ENCODE measurements at regions not wholly inside any gene's neighbourhood (a gene's known extent, or its start where the extent isn't known, plus 50 kb on each side); places are given as distances from the start of the nearest gene placed in this dataset.

DNA sequence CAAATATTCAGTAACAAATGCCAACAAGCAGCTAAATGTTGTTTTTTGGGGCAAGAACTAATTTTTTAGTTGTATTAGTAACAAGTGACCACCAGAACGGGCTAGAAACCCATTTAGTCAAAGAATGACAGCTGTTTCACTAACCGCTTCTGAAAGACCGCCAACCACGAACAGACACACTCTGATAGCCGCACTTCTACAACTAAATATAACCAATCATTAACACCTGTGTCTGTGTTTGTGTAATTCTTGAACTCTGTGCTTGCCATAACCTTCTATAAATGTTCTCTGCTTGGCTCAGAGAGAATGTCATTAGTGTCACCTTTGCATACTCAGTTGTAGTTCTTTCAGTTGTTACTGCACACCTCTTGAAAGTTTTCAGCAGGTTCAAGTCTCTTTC, 526.3 kb upstream of the LRRTM1 start:
- TF ChIP-seq POLR2A (IDR thresholded peaks at IDR 0.05) (no peak), POLR2AphosphoS5 (IDR thresholded peaks at IDR 0.05) (no peak)
- TF ChIP-seq, protein P1, sequence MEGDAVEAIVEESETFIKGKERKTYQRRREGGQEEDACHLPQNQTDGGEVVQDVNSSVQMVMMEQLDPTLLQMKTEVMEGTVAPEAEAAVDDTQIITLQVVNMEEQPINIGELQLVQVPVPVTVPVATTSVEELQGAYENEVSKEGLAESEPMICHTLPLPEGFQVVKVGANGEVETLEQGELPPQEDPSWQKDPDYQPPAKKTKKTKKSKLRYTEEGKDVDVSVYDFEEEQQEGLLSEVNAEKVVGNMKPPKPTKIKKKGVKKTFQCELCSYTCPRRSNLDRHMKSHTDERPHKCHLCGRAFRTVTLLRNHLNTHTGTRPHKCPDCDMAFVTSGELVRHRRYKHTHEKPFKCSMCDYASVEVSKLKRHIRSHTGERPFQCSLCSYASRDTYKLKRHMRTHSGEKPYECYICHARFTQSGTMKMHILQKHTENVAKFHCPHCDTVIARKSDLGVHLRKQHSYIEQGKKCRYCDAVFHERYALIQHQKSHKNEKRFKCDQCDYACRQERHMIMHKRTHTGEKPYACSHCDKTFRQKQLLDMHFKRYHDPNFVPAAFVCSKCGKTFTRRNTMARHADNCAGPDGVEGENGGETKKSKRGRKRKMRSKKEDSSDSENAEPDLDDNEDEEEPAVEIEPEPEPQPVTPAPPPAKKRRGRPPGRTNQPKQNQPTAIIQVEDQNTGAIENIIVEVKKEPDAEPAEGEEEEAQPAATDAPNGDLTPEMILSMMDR (IDR thresholded peaks at IDR 0.05) = no peak
- Histone ChIP-seq H3K4me3 (no peak overlapping the region), H3K4me1 (no peaks in the 10 kb centered on the region), H3K27ac (no peak overlapping the region), H3K36me3 (no peaks in the 10 kb centered on the region), H3K9me3 (no peaks in the 10 kb centered on the region), H3K27me3 (no peaks in the 10 kb centered on the region)
- no peak for DNase-seq (ENCODE audit: low spot score in 2 of 2)
- intact Hi-C loops (cut with DNase I; ENCODE audit: low total_unique reads) = no loop called here

DNA sequence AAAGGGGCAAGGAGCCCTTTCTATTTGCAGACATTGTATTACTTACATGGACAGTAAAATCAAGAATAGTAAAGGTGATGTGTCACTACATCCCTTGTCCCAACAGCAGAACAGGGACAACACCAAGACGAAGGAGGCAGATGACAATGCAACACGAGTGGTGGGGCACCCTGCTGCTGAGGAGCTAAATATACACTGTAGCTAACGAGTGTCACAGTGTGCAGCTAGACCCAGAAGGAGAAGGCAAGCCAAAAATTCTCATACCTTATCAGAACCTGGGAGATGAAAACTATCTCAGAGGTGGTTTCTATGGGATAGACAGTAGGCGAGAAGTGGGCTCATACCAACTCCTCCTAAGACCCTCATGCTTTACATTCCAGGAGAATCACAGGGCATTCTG, 518.4 kb upstream of the LRRTM1 start:
- TF ChIP-seq POLR2AphosphoS5 (IDR thresholded peaks at IDR 0.05) (no peak), POLR2A (IDR thresholded peaks at IDR 0.05) (no peak)
- TF ChIP-seq, protein P1 (IDR thresholded peaks at IDR 0.05) = no peak
- no peaks in the 10 kb centered on the region for H3K4me1 ChIP-seq
- DNase-seq (ENCODE audit: low spot score in 2 of 2) = no peak
- H3K36me3 ChIP-seq = no peaks in the 10 kb centered on the region
- H3K27ac ChIP-seq = no peak overlapping the region
- intact Hi-C loops (cut with DNase I; ENCODE audit: low total_unique reads) = no loop called here
- no peak overlapping the region for H3K4me3 ChIP-seq
- peaks cover 0 to 13% of the 10 kb centered on the region in 2 donors for H3K9me3 ChIP-seq
- H3K27me3 ChIP-seq = no peaks in the 10 kb centered on the region

DNA sequence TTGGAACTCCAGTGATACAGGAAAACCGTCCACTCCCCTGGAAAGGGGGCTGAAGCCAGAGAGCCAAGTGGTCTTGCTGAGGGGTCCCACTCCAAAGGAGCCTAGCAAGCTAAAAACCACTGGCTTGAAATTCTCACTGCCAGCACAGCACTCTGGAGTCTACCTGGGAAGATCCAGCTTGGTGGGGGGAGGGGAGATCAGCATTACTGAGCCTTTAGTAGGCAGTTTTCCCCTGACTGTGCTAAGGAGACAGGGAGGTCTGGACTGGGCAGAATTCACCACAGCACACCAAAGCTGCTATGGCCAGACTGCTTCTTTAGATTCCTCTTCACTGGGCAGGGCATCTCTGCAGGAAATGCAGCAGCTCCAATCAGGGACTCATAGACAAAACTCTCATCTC, 510.7 kb upstream of the LRRTM1 start:
- TF ChIP-seq POLR2A (IDR thresholded peaks at IDR 0.05) (no peak), POLR2AphosphoS5 (IDR thresholded peaks at IDR 0.05) (no peak)
- TF ChIP-seq, protein P1 (IDR thresholded peaks at IDR 0.05) = no peak
- Histone ChIP-seq H3K36me3 (no peaks in the 10 kb centered on the region), H3K4me3 (no peak overlapping the region), H3K4me1 (no peaks in the 10 kb centered on the region), H3K9me3 (peaks cover 0 to 20% of the 10 kb centered on the region in 2 donors), H3K27ac (no peak overlapping the region), H3K27me3 (no peaks in the 10 kb centered on the region)
- intact Hi-C loops (cut with DNase I; ENCODE audit: low total_unique reads) = no loop called here
- no peak for DNase-seq (ENCODE audit: low spot score in 2 of 2)

DNA sequence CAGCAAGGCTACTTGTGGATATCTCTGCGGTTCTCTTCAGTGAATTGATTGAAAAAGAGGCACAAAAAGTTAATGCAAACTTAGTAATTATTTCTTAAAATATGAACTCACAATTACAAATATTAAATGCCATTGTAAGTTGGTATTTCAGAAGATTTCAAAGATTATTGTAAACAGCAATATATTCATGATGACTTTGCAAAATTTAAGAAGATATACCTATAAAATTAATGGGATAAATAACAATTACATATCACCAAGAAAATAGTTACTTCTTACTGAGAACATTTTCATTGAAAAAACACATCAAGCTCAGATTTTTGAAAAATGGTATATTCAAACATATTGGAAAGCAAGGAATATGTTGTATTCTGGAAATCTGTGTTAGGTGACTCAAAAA, 482.0 kb upstream of the LRRTM1 start:
- no peak overlapping the region for H3K4me3 ChIP-seq
- no peak overlapping the region for H3K27ac ChIP-seq
- H3K4me1 ChIP-seq = no peaks in the 10 kb centered on the region
- no peak for TF ChIP-seq POLR2A (IDR thresholded peaks at IDR 0.05)
- TF ChIP-seq POLR2AphosphoS5 (IDR thresholded peaks at IDR 0.05) = no peak
- TF ChIP-seq, protein P1 (IDR thresholded peaks at IDR 0.05) = no peak
- peaks cover 0 to 14% of the 10 kb centered on the region in 2 donors for H3K9me3 ChIP-seq
- H3K27me3 ChIP-seq = no peaks in the 10 kb centered on the region
- no peaks in the 10 kb centered on the region for H3K36me3 ChIP-seq
- intact Hi-C loops (cut with DNase I; ENCODE audit: low total_unique reads) = no loop called here
- DNase-seq (ENCODE audit: low spot score in 2 of 2) = no peak

DNA sequence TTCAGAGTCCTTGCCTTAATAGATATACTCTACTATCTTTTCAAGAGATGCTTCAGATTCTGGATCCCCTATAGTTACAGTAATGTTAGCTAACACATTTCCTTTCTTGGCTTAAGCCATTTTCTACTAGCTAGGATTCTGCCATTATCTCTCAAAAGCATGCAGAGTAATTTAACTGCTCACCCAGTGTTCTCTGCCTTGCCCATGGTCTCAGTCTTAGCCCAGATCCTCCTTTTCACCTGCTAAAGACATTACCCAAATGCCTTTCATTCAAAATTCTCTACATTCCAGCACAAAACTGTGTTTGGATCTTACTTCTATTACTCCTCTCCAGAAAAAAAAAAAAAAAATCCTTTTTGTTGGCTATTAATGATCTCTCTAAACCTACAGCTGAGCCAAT, 474.2 kb upstream of the LRRTM1 start:
- H3K4me1 ChIP-seq = no peaks in the 10 kb centered on the region
- H3K4me3 ChIP-seq = no peak overlapping the region
- H3K36me3 ChIP-seq = no peaks in the 10 kb centered on the region
- H3K27ac ChIP-seq = no peak overlapping the region
- no peak for DNase-seq (ENCODE audit: low spot score in 2 of 2)
- intact Hi-C loops (cut with DNase I; ENCODE audit: low total_unique reads) = no loop called here
- H3K9me3 ChIP-seq = peaks cover 0 to 15% of the 10 kb centered on the region in 2 donors
- no peaks in the 10 kb centered on the region for H3K27me3 ChIP-seq
- TF ChIP-seq POLR2AphosphoS5 (IDR thresholded peaks at IDR 0.05) (no peak), POLR2A (IDR thresholded peaks at IDR 0.05) (no peak)
- TF ChIP-seq, protein P1 (IDR thresholded peaks at IDR 0.05) = no peak

Data from breast epithelium (tissue), 4 donors.